Right cardiac atrium (tissue), 5 donors: ENCODE measurements at regions not wholly inside any gene's neighbourhood (a gene's known extent, or its start where the extent isn't known, plus 50 kb on each side); places are given as distances from the start of the nearest gene placed in this dataset.

ENCODE experiments used
- ATAC-seq, 2 donors: fragments of 200-7000 bp; cut with Tn5 transposase; one replicate each; pipeline versions ENCODE4 v1.8.0 to v1.9.1; 2020; ENCODE audit warnings: moderate library complexity in 2 of 2, mild to moderate bottlenecking in 1 of 2
- DNase-seq, 3 donors: peaks; one replicate each; pipeline ENCODE4 v3.0.0-alpha.2; 2020
- H3K27ac ChIP-seq: one replicate; pipeline ENCODE4 v1.5.1; 2013; ENCODE audit warnings: mild to moderate bottlenecking, low read length, control low read depth, moderate library complexity
- H3K27me3 ChIP-seq: one replicate; pipeline ENCODE4 v1.6.1; 2013; ENCODE audit not compliant: control insufficient read depth, insufficient read depth
- H3K4me1 ChIP-seq: one replicate; pipeline ENCODE4 v1.6.1; 2013; ENCODE audit warnings: low read length; ENCODE audit not compliant: control insufficient read depth, insufficient read depth
- H3K4me3 ChIP-seq: one replicate; pipeline ENCODE4 v1.5.1; 2013; ENCODE audit warnings: low read length, control low read depth
- H3K9me3 ChIP-seq: one replicate; pipeline ENCODE4 v1.6.1; 2013; ENCODE audit warnings: low read length; ENCODE audit not compliant: control insufficient read depth
- WGBS: extraction: QIAGEN DNeasy Blood & Tissue Kit; methylation state at CpG from one replicate; pipeline ENCODE4 v1.1.7; 2013; 5-methylcytosine and 5-hydroxymethylcytosine counted together
- intact Hi-C, 4 donors: fragments of 100-400 bp; cut with DNase I; formaldehyde crosslinking; loops; one replicate each; pipeline versions ENCODE4 v1.11.0 to v1.14.0; 2022 to 2023
- donor health status: healthy with polysubstance abuse.
- donor health status: DM: no; HTN: yes; CAD: no.
- donor health status: DM: no; HTN: no; CAD: no.
- donor health status: DM: no; HTN: yes; CAD: no; lungs with severe emphysema.
- donor health status: DM: yes; HTN: yes; CAD: no.

DNA sequence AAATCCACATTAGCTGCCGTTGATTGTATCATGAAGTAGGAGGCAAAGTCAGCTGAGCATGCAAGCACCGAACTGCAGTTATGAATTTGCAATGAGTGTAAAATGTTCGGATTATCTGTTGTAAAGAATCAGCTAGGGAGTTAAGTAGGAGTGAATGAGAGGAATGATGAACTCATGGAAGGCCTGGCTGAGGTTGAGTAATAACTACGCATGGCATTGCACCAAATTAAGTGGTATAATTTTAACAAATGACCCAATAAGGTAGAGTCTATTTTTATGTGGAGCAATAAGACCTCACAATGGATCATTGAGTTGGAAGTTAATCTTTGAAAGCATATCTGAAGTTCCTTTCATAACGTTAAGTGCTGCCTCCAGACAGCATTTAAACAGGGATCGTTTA is 288.2 kb upstream of the CHST9 start:
- Histone ChIP-seq H3K9me3 (no peaks in the 10 kb centered on the region), H3K4me1 (no peaks in the 10 kb centered on the region), H3K27me3 (no peaks in the 10 kb centered on the region), H3K4me3 (no peak overlapping the region), H3K27ac (no peak overlapping the region)
- intact Hi-C loops: no loop called here
- no peak for DNase-seq
- ATAC-seq: no peak
- 76% methylated on average over 6 of the region's 6 CpGs for WGBS

DNA sequence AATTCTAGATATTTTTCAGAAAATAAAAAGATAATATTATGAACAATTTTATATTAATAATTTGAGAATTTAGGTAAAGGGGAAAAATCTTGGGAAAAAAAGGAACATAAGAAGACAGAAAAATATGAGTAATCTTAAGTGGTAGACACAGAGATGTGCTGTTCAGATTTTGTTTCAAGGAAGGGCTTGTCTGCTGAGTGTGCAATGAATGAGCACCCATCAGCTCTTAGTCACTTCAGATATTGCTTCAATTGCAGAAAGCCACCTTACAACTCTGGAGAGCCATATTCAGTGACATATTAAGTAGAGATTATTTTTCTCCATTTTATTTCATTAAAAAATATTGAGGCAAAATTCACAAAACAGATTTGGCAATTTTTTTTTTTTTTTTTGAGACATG is 282.0 kb upstream of the CHST9 start:
- DNase-seq (no peak), ATAC-seq (no peak)
- intact Hi-C loops: no loop called here
- Histone ChIP-seq H3K9me3 (no peaks in the 10 kb centered on the region), H3K27me3 (no peaks in the 10 kb centered on the region), H3K27ac (no peak overlapping the region), H3K4me3 (no peak overlapping the region), H3K4me1 (no peaks in the 10 kb centered on the region)

DNA sequence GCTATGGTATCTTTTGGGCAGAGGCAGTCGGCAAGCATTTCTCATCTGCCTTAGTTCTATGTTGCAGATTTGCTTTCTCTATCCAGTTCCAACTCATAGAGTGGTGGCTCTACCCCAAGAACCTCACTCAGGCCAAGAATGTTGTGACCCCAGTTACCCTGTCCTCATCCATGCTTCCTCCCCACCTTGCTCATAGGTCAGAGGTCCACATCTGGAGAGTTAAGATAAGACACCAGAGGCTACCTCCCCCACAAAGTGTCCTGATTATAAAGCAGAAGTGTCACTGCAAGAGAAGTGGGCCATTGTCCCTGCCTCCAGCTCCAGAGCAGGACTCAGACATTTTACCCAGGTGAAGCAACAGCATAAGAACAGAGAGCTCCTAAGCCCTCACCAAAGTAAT is 276.8 kb upstream of the CHST9 start:
- ATAC-seq (no peak), DNase-seq (no peak)
- 73% methylated on average over 1 of the region's 1 CpG for whole genome bisulfite sequencing
- intact Hi-C loops: no loop called here
- Histone ChIP-seq H3K4me3 (no peak overlapping the region), H3K27ac (no peak overlapping the region), H3K9me3 (no peaks in the 10 kb centered on the region), H3K27me3 (no peaks in the 10 kb centered on the region), H3K4me1 (no peaks in the 10 kb centered on the region)

DNA sequence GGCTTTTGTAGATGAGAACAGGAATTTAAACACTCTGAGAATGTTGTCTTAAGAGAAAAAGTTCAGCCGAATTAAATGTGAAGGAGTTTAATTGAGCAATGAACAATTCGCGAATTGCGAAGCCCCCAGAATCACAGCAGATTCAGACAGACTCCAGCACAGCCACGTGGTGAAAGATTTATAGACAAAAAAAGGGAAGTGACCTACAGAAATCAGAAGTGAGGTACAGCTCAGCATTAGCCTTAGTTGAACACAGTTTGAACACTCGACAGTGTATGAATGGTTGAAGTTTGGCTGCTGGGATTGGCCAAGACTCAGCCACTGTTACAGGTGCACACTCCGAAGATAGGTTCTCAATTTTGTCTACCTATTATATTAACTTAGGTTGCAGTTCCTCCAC is 264.0 kb upstream of the CHST9 start:
- no peaks in the 10 kb centered on the region for H3K27me3 ChIP-seq
- no peaks in the 10 kb centered on the region for H3K9me3 ChIP-seq
- intact Hi-C loops: no loop called here
- no peak for DNase-seq
- H3K4me3 ChIP-seq: no peak overlapping the region
- 77% methylated on average over 7 of the region's 7 CpGs for WGBS
- no peak for ATAC-seq
- no peak overlapping the region for H3K27ac ChIP-seq
- no peaks in the 10 kb centered on the region for H3K4me1 ChIP-seq

DNA sequence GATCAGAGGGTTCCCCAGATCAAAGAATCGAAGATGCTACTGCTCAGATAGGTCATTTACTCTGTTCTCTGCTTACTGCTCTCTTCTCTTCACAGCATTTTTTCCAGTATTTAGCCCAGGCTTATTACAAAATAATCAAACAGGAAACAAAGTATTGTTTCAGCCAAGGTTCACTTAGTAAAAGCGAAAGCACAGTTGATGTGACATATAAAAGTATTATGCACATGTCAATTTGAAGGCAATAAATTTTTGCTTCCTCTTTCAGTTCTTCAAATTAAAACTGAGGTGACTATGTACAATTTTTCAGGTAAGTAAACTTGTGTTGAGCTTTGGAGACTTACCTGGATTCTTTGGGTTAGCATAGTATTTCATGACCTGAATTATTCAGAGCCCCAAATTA is 262.8 kb upstream of the CHST9 start:
- ATAC-seq: no peak
- H3K27me3 ChIP-seq: no peaks in the 10 kb centered on the region
- 69% methylated on average over 2 of the region's 2 CpGs for WGBS
- H3K4me3 ChIP-seq: no peak overlapping the region
- intact Hi-C loops: no loop called here
- H3K9me3 ChIP-seq: no peaks in the 10 kb centered on the region
- no peaks in the 10 kb centered on the region for H3K4me1 ChIP-seq
- no peak for DNase-seq
- H3K27ac ChIP-seq: no peak overlapping the region

DNA sequence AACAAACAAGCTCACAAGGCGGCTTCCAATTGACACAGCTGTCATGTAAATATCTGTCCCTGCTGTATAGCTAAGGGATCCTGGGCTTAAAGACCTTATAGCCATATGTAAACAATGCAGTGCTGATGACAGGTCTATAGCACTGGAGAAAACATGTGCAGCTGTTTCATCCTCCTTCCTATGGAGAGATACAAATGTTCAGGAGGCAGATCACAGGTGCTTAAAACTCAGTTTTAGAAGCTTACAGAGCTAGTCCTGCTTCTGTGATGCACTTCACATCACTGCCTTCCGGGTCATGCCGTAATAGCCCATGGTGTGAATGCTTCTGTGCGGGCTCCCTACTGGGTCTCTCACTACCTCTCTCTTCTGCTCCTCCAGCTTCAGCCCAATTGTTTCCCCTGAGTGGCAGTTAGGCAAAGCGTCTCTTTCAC is 262.4 kb upstream of the CHST9 start:
- no peak overlapping the region for H3K27ac ChIP-seq
- DNase-seq: no peak
- H3K4me3 ChIP-seq: no peak overlapping the region
- H3K9me3 ChIP-seq: no peaks in the 10 kb centered on the region
- no peaks in the 10 kb centered on the region for H3K4me1 ChIP-seq
- no peaks in the 10 kb centered on the region for H3K27me3 ChIP-seq
- ATAC-seq: no peak
- intact Hi-C loops: no loop called here
- WGBS: 66% methylated on average over 5 of the region's 5 CpGs

DNA sequence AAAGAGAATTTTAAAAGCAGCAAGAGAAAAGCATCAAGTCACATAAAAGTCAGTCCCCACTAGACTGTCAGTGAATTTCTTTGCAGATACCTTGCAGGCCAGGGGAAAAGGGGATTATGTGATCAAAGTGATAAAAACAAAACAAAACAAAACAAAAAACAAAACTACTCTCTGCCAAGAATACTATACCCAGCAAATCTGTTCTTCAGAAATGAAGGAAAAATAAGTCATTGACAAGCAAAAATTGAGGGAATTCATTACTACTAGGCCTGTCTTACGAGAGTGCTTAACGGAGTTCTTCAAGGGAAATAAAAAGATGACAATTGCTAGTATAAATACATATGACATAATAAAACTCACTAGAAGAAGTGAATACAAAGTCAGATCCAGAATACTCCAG is 245.5 kb upstream of the CHST9 start:
- H3K9me3 ChIP-seq: no peaks in the 10 kb centered on the region
- no peak overlapping the region for H3K4me3 ChIP-seq
- H3K27me3 ChIP-seq: no peaks in the 10 kb centered on the region
- no peaks in the 10 kb centered on the region for H3K4me1 ChIP-seq
- ATAC-seq: no peak
- no peak for DNase-seq
- intact Hi-C loops: no loop called here
- WGBS: 93% methylated on average over 2 of the region's 2 CpGs
- H3K27ac ChIP-seq: no peak overlapping the region

DNA sequence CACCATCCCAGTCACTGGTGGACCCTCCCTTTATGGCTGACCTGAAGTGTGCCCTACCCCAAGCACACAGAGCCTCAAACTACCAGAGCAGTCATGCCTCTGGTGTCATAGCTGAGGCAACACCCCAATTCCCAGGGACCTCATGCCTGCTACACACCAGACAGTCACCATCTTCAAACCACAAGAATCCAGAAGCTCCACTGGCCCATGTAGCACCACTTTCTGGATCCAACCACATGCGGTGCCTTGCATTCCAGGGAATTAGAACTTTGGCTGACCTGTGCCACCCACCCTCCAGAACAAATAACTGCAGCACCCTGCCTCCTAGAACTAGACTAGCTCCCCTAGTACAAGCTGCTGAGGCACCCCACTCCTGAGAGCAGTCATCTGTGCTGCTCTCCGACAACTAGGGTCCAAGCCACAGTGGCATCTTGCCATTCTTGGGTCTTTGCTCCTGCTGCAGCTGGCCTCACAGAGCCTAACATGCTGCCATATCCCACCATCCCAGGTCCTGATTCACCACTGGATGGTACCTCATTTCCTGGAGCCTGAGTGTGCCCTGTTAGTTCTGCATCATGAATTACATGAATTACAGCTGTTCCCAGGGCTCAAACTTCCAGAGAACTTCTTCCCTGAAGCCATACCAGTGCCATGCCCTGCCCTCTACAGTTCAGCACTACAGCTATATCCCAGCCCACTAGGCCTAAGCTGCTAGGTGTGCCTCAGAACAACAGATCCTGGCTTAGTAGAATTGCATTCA is 243.8 kb upstream of the CHST9 start:
- WGBS: 85% methylated on average over 2 of the region's 2 CpGs

DNA sequence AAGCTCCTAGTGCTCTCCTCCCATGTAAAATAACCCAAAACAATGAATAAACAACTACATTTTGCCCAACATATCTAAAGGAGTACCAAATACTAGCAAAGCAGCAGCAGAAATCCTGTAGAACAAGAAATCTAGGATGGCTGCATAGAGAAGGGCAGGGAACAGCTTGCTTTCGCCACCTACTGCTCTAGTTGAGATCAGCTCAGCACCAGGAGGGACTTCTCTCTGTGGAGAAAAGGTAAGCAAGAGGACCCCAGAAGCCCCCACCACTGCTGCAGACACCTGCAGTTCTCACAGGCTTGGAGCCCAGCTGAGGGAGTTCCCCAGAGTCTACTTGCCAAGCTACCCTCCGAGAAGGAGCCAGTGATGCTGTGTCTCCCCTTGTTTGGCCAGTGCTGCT is 243.0 kb upstream of the CHST9 start:
- DNase-seq (no peak), ATAC-seq (no peak)
- H3K27me3 ChIP-seq: no peaks in the 10 kb centered on the region
- H3K27ac ChIP-seq: no peak overlapping the region
- 75% methylated on average over 2 of the region's 2 CpGs for WGBS
- no peak overlapping the region for H3K4me3 ChIP-seq
- H3K4me1 ChIP-seq: no peaks in the 10 kb centered on the region
- intact Hi-C loops: no loop called here
- H3K9me3 ChIP-seq: no peaks in the 10 kb centered on the region

More for the DNA sequence above, 243.8 kb upstream of the CHST9 start:
- DNase-seq (no peak), ATAC-seq (no peak)
- no peak overlapping the region for H3K4me3 ChIP-seq
- no peaks in the 10 kb centered on the region for H3K9me3 ChIP-seq
- H3K4me1 ChIP-seq: no peaks in the 10 kb centered on the region
- H3K27ac ChIP-seq: no peak overlapping the region
- H3K27me3 ChIP-seq: no peaks in the 10 kb centered on the region
- intact Hi-C loops: no loop called here

DNA sequence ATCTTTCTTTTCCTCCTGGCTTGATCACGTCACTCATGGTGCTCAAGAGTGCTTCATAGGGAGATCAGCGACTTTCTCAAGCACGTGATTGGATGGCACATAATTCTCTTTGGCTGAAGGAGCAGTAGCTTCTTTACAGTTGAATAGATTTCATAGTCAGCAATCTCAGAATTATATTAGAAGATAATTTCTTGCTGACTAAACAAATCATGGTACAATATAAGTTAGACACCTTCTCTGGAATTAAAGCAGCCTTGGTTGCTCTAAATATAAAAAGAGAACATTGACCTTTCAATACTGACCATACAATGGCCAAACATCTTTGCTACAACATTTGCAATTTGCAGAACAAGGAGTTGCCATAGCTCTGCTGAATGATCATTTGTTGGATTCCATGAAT is 238.5 kb upstream of the CHST9 start:
- H3K9me3 ChIP-seq: no peaks in the 10 kb centered on the region
- WGBS: 83% methylated on average over 3 of the region's 3 CpGs
- intact Hi-C loops: no loop called here

DNA sequence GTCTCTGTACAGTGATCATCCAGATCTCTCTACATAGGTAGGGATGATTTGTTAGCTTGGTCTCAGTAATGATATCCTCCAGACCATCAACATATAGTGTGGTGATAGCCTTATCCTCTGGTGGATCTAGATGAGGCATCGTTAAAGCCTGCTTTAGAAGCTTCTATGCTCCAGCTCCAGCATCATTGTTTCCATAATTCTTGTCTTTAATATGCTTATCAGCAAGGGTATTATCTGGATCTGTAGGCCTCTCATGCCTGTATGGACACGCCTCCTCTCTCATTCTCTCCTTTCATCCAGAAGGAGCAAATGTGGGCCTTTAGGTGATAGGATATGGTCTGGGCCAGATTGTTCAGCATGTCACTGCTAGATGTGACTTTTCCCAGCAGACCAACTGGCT is 234.5 kb upstream of the CHST9 start:
- intact Hi-C loops: no loop called here

More for the DNA sequence above, 238.5 kb upstream of the CHST9 start:
- Histone ChIP-seq H3K27me3 (no peaks in the 10 kb centered on the region), H3K4me1 (no peaks in the 10 kb centered on the region), H3K27ac (no peak overlapping the region), H3K4me3 (no peak overlapping the region)
- DNase-seq (no peak), ATAC-seq (no peak)

DNA sequence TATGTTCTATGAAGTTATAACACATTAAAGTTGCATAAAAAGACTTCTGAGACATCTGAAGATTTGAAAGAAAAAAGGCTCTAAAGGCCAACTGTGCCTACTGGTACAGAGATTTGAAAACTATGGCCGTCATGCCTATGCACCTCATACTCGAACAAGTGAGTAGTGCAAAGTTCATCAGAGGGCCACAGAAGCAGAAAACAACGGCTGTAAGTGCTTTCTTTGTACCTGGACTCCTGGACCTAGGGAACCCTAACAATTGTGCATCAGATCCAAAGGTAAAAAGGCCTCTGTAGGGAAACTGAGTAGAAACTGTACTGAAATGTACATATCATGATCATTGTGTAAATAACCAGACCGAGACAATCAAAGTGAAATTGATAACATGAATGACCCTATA is 230.4 kb upstream of the CHST9 start:
- ATAC-seq: no peak
- H3K9me3 ChIP-seq: no peaks in the 10 kb centered on the region
- intact Hi-C loops: no loop called here
- DNase-seq: no peak
- 69% methylated on average over 4 of the region's 4 CpGs for WGBS
- H3K27me3 ChIP-seq: no peaks in the 10 kb centered on the region
- H3K27ac ChIP-seq: no peak overlapping the region
- H3K4me3 ChIP-seq: no peak overlapping the region
- no peaks in the 10 kb centered on the region for H3K4me1 ChIP-seq

More for the DNA sequence above, 234.5 kb upstream of the CHST9 start:
- DNase-seq (no peak), ATAC-seq (no peak)
- Histone ChIP-seq H3K4me1 (no peaks in the 10 kb centered on the region), H3K9me3 (no peaks in the 10 kb centered on the region), H3K27me3 (no peaks in the 10 kb centered on the region), H3K27ac (no peak overlapping the region), H3K4me3 (no peak overlapping the region)
- WGBS: 72% methylated on average over 2 of the region's 2 CpGs
